NT2/D1 (cell line): ENCODE measurements at regions not wholly inside any gene's neighbourhood (a gene's known extent, or its start where the extent isn't known, plus 50 kb on each side); places are given as distances from the start of the nearest gene placed in this dataset.

Source experiments
- DNase-seq: peaks from one replicate; pipeline ENCODE4 v3.0.0-alpha.2; 2011; ENCODE audit warnings: low read depth, low spot score
- H3K27me3 ChIP-seq: 2 replicates; pipeline ENCODE4 v1.6.0; 2011; ENCODE audit warnings: mild to moderate bottlenecking; ENCODE audit not compliant: insufficient read length, insufficient read depth
- H3K36me3 ChIP-seq: 2 replicates; pipeline ENCODE4 v1.6.1; 2011; ENCODE audit warnings: mild to moderate bottlenecking, low read length, mixed read lengths; ENCODE audit not compliant: insufficient read depth, insufficient read length
- H3K4me1 ChIP-seq: 2 replicates; pipeline ENCODE4 v1.5.1; 2011; ENCODE audit not compliant: insufficient read depth, insufficient read length
- H3K4me3 ChIP-seq: 2 replicates; pipeline ENCODE4 v1.5.1; 2011; ENCODE audit warnings: low read depth; ENCODE audit not compliant: insufficient read length
- H3K9ac ChIP-seq: 2 replicates; pipeline ENCODE4 v1.6.0; 2011; ENCODE audit warnings: low read depth; ENCODE audit not compliant: insufficient read length
- H3K9me3 ChIP-seq: 2 replicates; pipeline ENCODE4 v1.5.1; 2011; ENCODE audit warnings: mild to moderate bottlenecking, low read length; ENCODE audit not compliant: insufficient read depth
- SUZ12 ChIP-seq: IDR thresholded peaks from 2 replicates; pipeline ENCODE4 v1.6.1; 2011; ENCODE audit not compliant: insufficient read length, insufficient read depth; ENCODE audit errors: extremely low read depth
- YY1 ChIP-seq: IDR thresholded peaks from 2 replicates; pipeline ENCODE4 v1.6.1; 2011; ENCODE audit not compliant: insufficient read length, insufficient read depth
- ZNF274 ChIP-seq: IDR thresholded peaks from 2 replicates; pipeline ENCODE4 v1.6.1; 2011; ENCODE audit warnings: mild to moderate bottlenecking, low read depth, low read length

DNA sequence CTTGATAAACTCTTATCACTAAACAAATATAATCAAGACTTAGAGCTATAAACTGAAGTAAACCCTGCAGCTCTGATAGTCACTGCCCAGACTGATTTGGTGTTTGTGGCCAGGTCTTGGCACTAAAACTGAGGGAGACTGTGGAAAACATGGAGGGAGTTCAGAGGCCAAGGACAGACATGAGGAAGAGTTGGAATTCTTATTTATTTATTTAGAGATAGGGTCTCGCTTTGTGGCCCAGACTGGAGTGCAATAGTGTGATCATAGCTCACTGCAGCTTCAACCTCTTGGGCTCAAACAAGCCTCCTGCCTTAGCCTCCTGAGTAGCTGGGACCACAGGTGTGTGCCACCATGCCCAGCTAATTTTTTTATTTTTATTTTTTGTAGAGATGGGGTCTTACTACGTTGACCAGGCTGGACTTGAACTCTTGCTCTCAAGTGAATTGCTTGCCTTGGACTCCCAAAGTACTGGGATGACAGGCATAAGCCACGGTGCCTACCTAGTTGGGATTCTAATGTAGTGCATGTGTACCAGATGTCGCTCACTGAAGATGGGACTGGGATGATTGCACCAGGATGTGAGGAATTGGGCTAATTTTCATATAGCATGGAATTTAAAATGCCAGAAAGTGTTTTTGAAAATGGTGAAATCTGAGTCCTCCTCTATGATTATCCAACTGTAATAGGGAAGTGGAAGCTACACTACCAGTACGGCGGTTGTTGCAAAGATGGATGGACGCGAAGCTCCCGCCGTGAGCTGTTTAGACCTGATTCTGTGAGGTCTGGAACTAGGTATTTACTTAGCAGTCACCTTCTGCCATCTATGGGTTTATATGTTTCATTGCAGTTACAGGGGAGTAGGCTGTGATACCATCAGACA lies 52.7 kb upstream of the CTLA4 start:
- Histone ChIP-seq H3K4me1 (no peaks in the 10 kb centered on the region), H3K27me3 (no peaks in the 10 kb centered on the region), H3K4me3 (no peak overlapping the region), H3K36me3 (no peaks in the 10 kb centered on the region), H3K9me3 (no peaks in the 10 kb centered on the region), H3K9ac (no peak overlapping the region)
- DNase-seq: peak; percentile 47
- TF ChIP-seq YY1 (no peak), SUZ12 (no peak), ZNF274 (no peak)

DNA sequence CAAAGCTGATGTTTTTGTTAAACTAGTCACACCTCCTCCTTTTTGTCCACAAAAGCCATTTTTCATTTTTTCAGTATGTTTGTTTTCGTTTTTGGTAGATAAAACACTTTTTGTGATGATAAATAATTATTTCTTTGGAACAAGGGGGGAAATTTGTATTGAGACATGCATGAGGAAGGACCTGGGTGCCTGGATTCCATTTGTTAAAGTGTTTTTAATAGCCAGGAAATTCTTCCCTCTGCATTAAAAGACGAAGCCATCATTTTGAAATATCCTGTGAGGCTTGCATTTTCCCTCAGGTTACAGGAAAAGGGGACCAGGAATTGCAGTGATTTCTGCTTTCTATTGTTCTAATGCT lies 52.1 kb upstream of the CTLA4 start:
- Histone ChIP-seq H3K27me3 (no peaks in the 10 kb centered on the region), H3K4me3 (no peak overlapping the region), H3K9ac (no peak overlapping the region), H3K4me1 (no peaks in the 10 kb centered on the region), H3K36me3 (no peaks in the 10 kb centered on the region), H3K9me3 (no peaks in the 10 kb centered on the region)
- DNase-seq: no peak
- TF ChIP-seq YY1 (no peak), ZNF274 (no peak), SUZ12 (no peak)

GRCh38 chr2:203817147-203817546 lies 50.4 kb upstream of the CTLA4 start:
- no peaks in the 10 kb centered on the region for H3K36me3 ChIP-seq
- no peak overlapping the region for H3K4me3 ChIP-seq
- no peak for DNase-seq
- no peaks in the 10 kb centered on the region for H3K9me3 ChIP-seq
- TF ChIP-seq ZNF274: no peak
- no peaks in the 10 kb centered on the region for H3K27me3 ChIP-seq
- H3K9ac ChIP-seq: no peak overlapping the region
- H3K4me1 ChIP-seq: no peaks in the 10 kb centered on the region
